Epithelial cell of esophagus (primary cell): ENCODE measurements at regions not wholly inside any gene's neighbourhood (a gene's known extent, or its start where the extent isn't known, plus 50 kb on each side); places are given as distances from the start of the nearest gene placed in this dataset.
"Not testable (repeated sequence)": the region's sequence is repeated elsewhere in the genome, so short reads cannot be mapped to it uniquely, and the experiment has no call there.

Source experiments
- DNase-seq: peaks from one replicate; pipeline ENCODE4 v3.0.0; 2010; ENCODE audit warnings: low read depth
- H3K4me3 ChIP-seq: 2 replicates; pipeline ENCODE4 v1.5.1; 2011; ENCODE audit warnings: mild to moderate bottlenecking, low read length, control low read depth
- TF ChIP-seq, protein P1 (sequence below): IDR thresholded peaks from 2 replicates; pipeline ENCODE4 v1.5.1; 2011; ENCODE audit warnings: low read depth, mild to moderate bottlenecking, low read length, control low read depth, inconsistent platforms; ENCODE audit not compliant: insufficient read depth; ENCODE audit errors: missing control alignments

DNA sequence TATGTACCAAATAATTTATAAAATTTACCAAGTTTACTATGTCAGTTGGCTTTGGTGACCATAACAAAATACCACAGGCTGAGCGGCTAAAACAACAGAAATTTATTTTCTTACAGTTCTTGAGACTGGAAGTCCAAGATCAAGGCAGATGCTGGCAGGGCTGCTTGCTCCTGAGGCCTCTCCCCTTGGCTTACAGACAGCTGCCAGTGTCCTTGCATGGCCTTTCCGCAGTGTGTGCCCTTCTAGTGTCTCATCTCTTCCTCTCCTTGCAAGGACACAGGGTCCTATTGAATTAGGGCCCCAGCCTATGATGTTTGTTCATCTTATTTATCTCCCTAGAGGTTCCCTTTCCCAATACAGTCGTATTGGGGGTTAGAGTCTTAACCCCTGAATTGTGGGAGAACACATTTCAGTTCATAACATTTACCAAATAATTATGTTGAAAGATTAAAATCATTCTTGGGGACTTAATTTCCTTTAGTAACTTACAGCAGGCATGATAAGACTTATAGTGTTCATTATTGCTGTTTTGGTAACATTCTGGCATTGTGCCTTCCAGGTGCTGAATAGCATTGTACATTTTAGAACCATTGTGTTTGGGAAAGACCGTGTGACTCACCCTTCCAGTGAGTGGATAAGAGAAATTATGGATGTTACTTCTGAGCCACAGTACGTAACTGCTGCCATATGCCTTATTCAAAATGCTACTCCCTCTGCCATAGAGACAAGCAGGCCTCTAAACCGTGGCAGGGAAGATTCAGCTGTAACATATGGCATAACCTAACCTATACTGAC is 317.5 kb downstream of the TMX3 start:
- TF ChIP-seq, protein P1, sequence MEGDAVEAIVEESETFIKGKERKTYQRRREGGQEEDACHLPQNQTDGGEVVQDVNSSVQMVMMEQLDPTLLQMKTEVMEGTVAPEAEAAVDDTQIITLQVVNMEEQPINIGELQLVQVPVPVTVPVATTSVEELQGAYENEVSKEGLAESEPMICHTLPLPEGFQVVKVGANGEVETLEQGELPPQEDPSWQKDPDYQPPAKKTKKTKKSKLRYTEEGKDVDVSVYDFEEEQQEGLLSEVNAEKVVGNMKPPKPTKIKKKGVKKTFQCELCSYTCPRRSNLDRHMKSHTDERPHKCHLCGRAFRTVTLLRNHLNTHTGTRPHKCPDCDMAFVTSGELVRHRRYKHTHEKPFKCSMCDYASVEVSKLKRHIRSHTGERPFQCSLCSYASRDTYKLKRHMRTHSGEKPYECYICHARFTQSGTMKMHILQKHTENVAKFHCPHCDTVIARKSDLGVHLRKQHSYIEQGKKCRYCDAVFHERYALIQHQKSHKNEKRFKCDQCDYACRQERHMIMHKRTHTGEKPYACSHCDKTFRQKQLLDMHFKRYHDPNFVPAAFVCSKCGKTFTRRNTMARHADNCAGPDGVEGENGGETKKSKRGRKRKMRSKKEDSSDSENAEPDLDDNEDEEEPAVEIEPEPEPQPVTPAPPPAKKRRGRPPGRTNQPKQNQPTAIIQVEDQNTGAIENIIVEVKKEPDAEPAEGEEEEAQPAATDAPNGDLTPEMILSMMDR = no peak
- H3K4me3 ChIP-seq = no peak overlapping the region
- peak; percentile 78 for DNase-seq

DNA sequence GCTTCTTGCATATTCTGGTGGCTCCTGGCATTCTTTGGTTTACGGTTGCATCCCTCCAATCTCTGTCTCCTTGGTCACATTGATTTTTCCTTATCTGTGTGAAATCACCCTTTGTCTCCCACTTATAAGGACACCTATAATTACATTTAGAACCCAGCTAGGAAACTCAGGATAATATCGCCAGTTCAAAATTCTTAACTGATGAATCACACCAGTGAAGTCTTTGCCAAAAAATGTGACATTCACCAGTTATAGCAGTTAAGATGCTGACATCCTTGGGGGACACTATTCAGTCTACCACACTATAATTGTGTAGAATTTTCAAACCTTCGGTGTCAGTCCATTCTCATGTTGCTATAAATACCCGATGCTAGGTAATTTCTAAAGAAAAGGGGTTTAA is 320.2 kb downstream of the TMX3 start:
- DNase-seq = peak; percentile 4
- TF ChIP-seq, protein P1 = no peak
- no peak overlapping the region for H3K4me3 ChIP-seq

DNA sequence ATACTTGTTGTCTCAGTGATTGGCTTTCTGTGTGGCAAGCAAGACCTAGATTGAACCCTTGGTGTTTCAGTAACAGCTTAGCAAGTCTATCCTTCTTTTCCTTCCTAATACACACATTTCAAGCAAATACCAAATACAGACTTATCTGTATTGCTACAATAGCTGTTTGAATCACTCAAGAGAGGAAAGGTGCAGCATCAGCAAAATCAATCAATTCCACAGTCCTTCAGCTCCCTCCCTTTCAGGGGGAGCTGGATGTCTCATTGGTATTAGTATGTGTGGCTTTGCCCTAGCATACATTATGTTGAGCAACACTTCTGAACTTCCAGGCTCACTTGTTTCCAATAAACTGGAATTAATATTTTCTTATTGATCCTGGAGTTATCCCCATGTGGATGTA is 323.1 kb downstream of the TMX3 start:
- TF ChIP-seq, protein P1 = no peak
- peak; percentile 2 for DNase-seq
- no peak overlapping the region for H3K4me3 ChIP-seq

DNA sequence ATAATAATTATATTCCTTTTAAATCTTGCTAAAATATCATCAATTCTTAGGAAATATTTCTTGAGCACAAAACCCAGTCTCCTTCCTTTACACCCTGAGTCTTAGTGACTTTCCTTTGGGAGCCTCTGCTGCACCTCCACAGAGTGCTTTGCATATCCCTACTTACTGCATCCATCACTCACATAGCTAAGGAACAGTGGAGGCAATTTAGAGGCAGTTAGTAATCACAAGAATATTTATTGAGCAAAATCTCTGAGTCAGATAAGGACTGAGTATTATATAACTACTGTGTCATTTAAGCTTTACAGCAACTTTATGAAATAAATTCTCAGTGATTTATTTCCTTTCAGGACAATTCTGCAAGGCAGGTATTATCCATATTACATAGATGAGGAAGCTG is 327.7 kb downstream of the TMX3 start:
- TF ChIP-seq, protein P1 = no peak
- no peak overlapping the region for H3K4me3 ChIP-seq
- peak; percentile 44 for DNase-seq

DNA sequence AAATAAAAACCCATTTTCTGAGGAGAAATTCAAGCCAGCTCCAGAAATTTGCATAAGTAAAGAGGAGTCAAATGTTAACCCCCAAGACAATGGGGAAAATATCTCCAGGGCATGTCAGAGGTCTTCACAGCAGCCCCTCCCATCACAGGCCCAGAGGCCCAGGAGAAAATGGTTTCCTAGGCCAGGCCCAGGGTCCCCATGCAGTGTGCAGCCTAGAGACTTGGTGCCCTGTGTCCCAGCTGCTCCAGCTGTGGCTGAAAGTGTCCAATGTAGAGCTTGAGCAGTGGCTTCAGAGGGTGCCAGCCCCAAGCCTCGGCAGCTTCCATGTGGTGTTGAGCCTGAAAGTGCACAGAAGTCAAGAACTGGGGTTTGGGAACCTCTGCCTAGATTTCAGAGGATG is 330.9 kb downstream of the TMX3 start:
- not testable (repeated sequence) for DNase-seq, H3K4me3 ChIP-seq

DNA sequence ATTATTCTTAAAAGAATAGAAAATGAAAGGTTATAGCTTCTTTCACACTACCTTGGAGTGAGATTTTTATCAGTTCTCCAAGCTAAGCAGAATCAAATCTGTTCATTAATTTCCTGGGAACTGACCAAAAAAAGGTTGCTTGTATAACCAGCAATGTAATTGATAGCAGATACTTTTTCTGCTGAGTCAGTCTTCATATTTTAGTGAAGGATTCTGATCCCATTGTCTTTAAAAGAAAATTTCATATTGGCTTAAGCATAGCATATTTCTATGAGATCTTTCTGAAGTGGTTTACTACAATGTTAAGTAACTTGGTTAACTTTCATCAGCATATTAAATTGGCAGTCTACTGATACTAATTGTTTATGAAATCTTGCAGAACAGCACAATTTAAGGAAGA is 338.0 kb downstream of the TMX3 start:
- TF ChIP-seq, protein P1 = no peak
- DNase-seq = no peak
- H3K4me3 ChIP-seq = no peak overlapping the region

DNA sequence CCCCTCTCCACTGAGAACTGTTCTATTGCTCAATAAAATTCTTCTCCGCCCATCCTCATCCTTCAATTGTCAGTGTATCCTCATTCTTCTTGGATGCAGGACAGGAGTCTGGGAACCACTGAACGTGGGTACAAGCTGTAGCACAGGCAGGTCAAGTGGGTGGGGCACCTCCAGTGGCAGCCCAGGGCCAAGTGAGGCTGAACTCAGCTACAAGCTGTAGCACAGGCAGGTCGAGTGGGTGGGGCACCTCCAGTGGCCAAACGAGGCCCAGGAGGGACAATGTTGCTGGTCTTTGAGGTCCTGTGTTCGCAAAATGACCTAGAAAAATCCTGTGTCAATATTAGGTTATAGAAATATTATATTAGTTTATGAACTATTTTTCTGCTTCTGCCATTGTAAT is 352.0 kb downstream of the TMX3 start:
- H3K4me3 ChIP-seq = no peak overlapping the region
- no peak for DNase-seq
- TF ChIP-seq, protein P1 = no peak

DNA sequence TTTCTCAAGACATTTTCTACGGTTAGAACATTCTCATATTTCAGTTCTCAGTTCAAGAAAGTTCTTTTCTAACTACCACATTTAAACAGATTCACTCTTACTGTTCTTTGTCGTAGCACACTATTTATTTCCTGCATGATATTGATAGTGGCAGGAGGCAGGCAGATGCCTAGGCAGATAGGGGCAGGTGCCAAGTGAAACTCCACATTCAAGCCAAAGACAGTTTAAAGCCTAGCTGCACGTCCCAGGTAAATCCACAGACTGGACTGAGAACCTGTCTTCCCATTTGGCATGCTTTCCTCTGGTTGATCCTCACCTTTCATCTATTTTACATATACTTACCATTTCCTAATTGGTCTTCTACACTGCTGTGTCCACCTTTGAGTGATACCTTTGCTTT is 359.3 kb downstream of the TMX3 start:
- H3K4me3 ChIP-seq = no peak overlapping the region
- TF ChIP-seq, protein P1 = no peak
- no peak for DNase-seq
